ENCODE measurements at regions not wholly inside any gene's neighbourhood (a gene's known extent, or its start where the extent isn't known, plus 50 kb on each side); places are given as distances from the start of the nearest gene placed in this dataset.

GRCh38 chr2:7358865-7359447 lies 441.7 kb downstream of the RNF144A start:
- no peak for TF ChIP-seq EGR1 (IDR thresholded peaks at IDR 0.05; ENCODE audit: low read depth in 2 of 2)
- no peak for TF ChIP-seq NR2F2 (IDR thresholded peaks at IDR 0.05)
- no peak for TF ChIP-seq REST (IDR thresholded peaks at IDR 0.05)
- no peak for TF ChIP-seq MAX (IDR thresholded peaks at IDR 0.05)
- no peak for TF ChIP-seq YY1 (IDR thresholded peaks at IDR 0.05)
- TF ChIP-seq ZBTB33 (IDR thresholded peaks at IDR 0.05) = no peak
- no peak for TF ChIP-seq FOXA1 (IDR thresholded peaks at IDR 0.05)
- TF ChIP-seq RAD21 (IDR thresholded peaks at IDR 0.05) = no peak
- TF ChIP-seq FOXA2 (IDR thresholded peaks at IDR 0.05) = no peak
- TF ChIP-seq ATF3 (IDR thresholded peaks at IDR 0.05) = no peak
- no peak for TF ChIP-seq RXRA (IDR thresholded peaks at IDR 0.05)
- TF ChIP-seq JUND (IDR thresholded peaks at IDR 0.05) = no peak
- H3K27me3 ChIP-seq (ENCODE audit: control insufficient read depth in 4 of 4, insufficient read depth in 4 of 4, low read length in 3 of 4) = peaks cover 0 to 4% (median 0%) of the 10 kb centered on the region in 4 donors
- H3K4me1 ChIP-seq (ENCODE audit: control insufficient read depth in 4 of 4, insufficient read depth in 4 of 4, low read length in 3 of 4) = no peaks in the 10 kb centered on the region
- no peak overlapping the region for H3K9ac ChIP-seq (ENCODE audit: low read depth in 1 of 2, low read length in 2 of 2)
- no peaks in the 10 kb centered on the region for H3K9me3 ChIP-seq (ENCODE audit: control insufficient read depth in 4 of 4, low read length in 3 of 4)
- H3K36me3 ChIP-seq (ENCODE audit: control insufficient read depth in 4 of 4, insufficient read depth in 3 of 4, low read depth in 1 of 4, low read length in 3 of 4) = no peaks in the 10 kb centered on the region
- DNase-seq (ENCODE audit: low spot score) = no peak
- no peak overlapping the region for H3K27ac ChIP-seq (ENCODE audit: low read depth in 1 of 2, low read length in 2 of 2)
- WGBS = 64% methylated on average over 8 of the region's 8 CpGs
- H3K4me3 ChIP-seq (ENCODE audit: low read depth in 1 of 3, low read length in 3 of 3) = no peak overlapping the region

GRCh38 chr2:7363906-7364305 lies 446.7 kb downstream of the RNF144A start:
- no peak for DNase-seq (ENCODE audit: low spot score)
- Histone ChIP-seq H3K36me3 (ENCODE audit: control insufficient read depth in 4 of 4, insufficient read depth in 3 of 4, low read depth in 1 of 4, low read length in 3 of 4) (no peaks in the 10 kb centered on the region), H3K4me1 (ENCODE audit: control insufficient read depth in 4 of 4, insufficient read depth in 4 of 4, low read length in 3 of 4) (no peaks in the 10 kb centered on the region), H3K27me3 (ENCODE audit: control insufficient read depth in 4 of 4, insufficient read depth in 4 of 4, low read length in 3 of 4) (peaks cover 0 to 4% (median 0%) of the 10 kb centered on the region in 4 donors), H3K9ac (ENCODE audit: low read depth in 1 of 2, low read length in 2 of 2) (no peak overlapping the region), H3K27ac (ENCODE audit: low read depth in 1 of 2, low read length in 2 of 2) (no peak overlapping the region), H3K4me3 (ENCODE audit: low read depth in 1 of 3, low read length in 3 of 3) (no peak overlapping the region), H3K9me3 (ENCODE audit: control insufficient read depth in 4 of 4, low read length in 3 of 4) (peaks cover 0 to 6% (median 2%) of the 10 kb centered on the region in 4 donors)
- TF ChIP-seq EGR1 (IDR thresholded peaks at IDR 0.05; ENCODE audit: low read depth in 2 of 2) (no peak), REST (IDR thresholded peaks at IDR 0.05) (no peak)
- 72% methylated on average over 3 of the region's 3 CpGs for WGBS
